ENCODE measurements at regions not wholly inside any gene's neighbourhood (a gene's known extent, or its start where the extent isn't known, plus 50 kb on each side); places are given as distances from the start of the nearest gene placed in this dataset.

GRCh38 chr6:134740027-134740373 is 209.9 kb downstream of the ALDH8A1 start:
- WGBS, 5 donors = 61 to 83% (median 73%) methylated on average over 5 of the region's 5 CpGs
- intact Hi-C loops (cut with DNase I; ENCODE audit: low total_unique reads) = no loop called here
- TF ChIP-seq EP300 (IDR thresholded peaks at IDR 0.05) (no peak), POLR2AphosphoS5 (IDR thresholded peaks at IDR 0.05) (no peak), POLR2A (IDR thresholded peaks at IDR 0.05) (no peak), CTCF (IDR thresholded peaks at IDR 0.05) (no peak)
- Histone ChIP-seq H3K4me3 (no peak overlapping the region), H3K4me1 (peaks cover 0 to 24% (median 8%) of the 10 kb centered on the region in 4 donors), H3K36me3 (no peaks in the 10 kb centered on the region), H3K27ac (peak overlapping the region in 1 of 5 donors; percentile 41), H3K27me3 (no peaks in the 10 kb centered on the region), H3K9me3 (no peaks in the 10 kb centered on the region)
- no peak for DNase-seq

GRCh38 chr6:134739299-134740026 is 210.4 kb downstream of the ALDH8A1 start:
- DNase-seq = no peak
- TF ChIP-seq EP300 (IDR thresholded peaks at IDR 0.05) (no peak), POLR2AphosphoS5 (IDR thresholded peaks at IDR 0.05) (no peak), POLR2A (IDR thresholded peaks at IDR 0.05) (no peak), CTCF (IDR thresholded peaks at IDR 0.05) (no peak)
- Histone ChIP-seq H3K27me3 (no peaks in the 10 kb centered on the region), H3K4me1 (peaks cover 0 to 29% (median 8%) of the 10 kb centered on the region in 4 donors), H3K4me3 (no peak overlapping the region), H3K27ac (peak overlapping the region in 1 of 5 donors; percentile 41), H3K9me3 (no peaks in the 10 kb centered on the region), H3K36me3 (no peaks in the 10 kb centered on the region)
- WGBS, 5 donors = 73 to 77% (median 76%) methylated on average over 6 of the region's 6 CpGs
- intact Hi-C loops (cut with DNase I; ENCODE audit: low total_unique reads) = no loop called here

- no peaks in the 10 kb centered on the region for H3K36me3 ChIP-seq
- intact Hi-C loops (cut with DNase I; ENCODE audit: low total_unique reads) = no loop called here
- DNase-seq = no peak
- no peak overlapping the region for H3K4me3 ChIP-seq
- WGBS, 5 donors = 56 to 73% (median 69%) methylated on average over 1 of the region's 1 CpG
- no peaks in the 10 kb centered on the region for H3K9me3 ChIP-seq
- H3K27me3 ChIP-seq = no peaks in the 10 kb centered on the region
- no peak overlapping the region for H3K27ac ChIP-seq
- H3K4me1 ChIP-seq = peaks cover 0 to 29% (median 8%) of the 10 kb centered on the region in 4 donors
- TF ChIP-seq EP300 (IDR thresholded peaks at IDR 0.05) (no peak), POLR2AphosphoS5 (IDR thresholded peaks at IDR 0.05) (no peak), CTCF (IDR thresholded peaks at IDR 0.05) (no peak), POLR2A (IDR thresholded peaks at IDR 0.05) (no peak)
These were observed 211.6 kb downstream of the ALDH8A1 start for GRCh38 chr6:134738211-134738885.

- Histone ChIP-seq H3K9me3 (no peaks in the 10 kb centered on the region), H3K36me3 (no peaks in the 10 kb centered on the region), H3K27me3 (no peaks in the 10 kb centered on the region), H3K27ac (no peak overlapping the region), H3K4me3 (no peak overlapping the region), H3K4me1 (peaks cover 0 to 26% (median 8%) of the 10 kb centered on the region in 4 donors)
- DNase-seq = no peak
- TF ChIP-seq CTCF (IDR thresholded peaks at IDR 0.05) = no peak
- TF ChIP-seq POLR2AphosphoS5 (IDR thresholded peaks at IDR 0.05) = no peak
- no peak for TF ChIP-seq EP300 (IDR thresholded peaks at IDR 0.05)
- intact Hi-C loops (cut with DNase I; ENCODE audit: low total_unique reads) = no loop called here
These were observed 214.4 kb downstream of the ALDH8A1 start for GRCh38 chr6:134735461-134735860.
